Tibial artery (tissue), 4 donors: ENCODE measurements at regions not wholly inside any gene's neighbourhood (a gene's known extent, or its start where the extent isn't known, plus 50 kb on each side); places are given as distances from the start of the nearest gene placed in this dataset.

ENCODE experiments used
- DNase-seq, 2 donors: peaks; one replicate each; pipeline ENCODE4 v3.0.0-alpha.2; 2019
- H3K27ac ChIP-seq, 2 donors: fragments of 200-600 bp; sonication (generic) in 1 of 2; 1 replicate in 1 of 2; 2 replicates in 1 of 2; pipeline ENCODE4 v1.5.1; 2018 to 2019; ENCODE audit warnings: mild to moderate bottlenecking in 1 of 2
- H3K27me3 ChIP-seq, 2 donors: fragments of 200-600 bp; sonication (generic) in 1 of 2; one replicate each; pipeline versions ENCODE4 v1.5.1 to v1.6.0; 2016 to 2019
- H3K36me3 ChIP-seq, 3 donors: fragments of 200-600 bp; sonication (generic) in 2 of 3; one replicate each; pipeline ENCODE4 v1.5.1; 2016 to 2019; ENCODE audit warnings: mild to moderate bottlenecking in 2 of 3
- H3K4me1 ChIP-seq, 4 donors: fragments of 200-600 bp; sonication (generic) in 2 of 4; 1 replicate in 3 of 4; 2 replicates in 1 of 4; pipeline ENCODE4 v1.5.1; 2016 to 2019
- H3K4me3 ChIP-seq, 2 donors: fragments of 200-600 bp; sonication (generic) in 1 of 2; 1 replicate in 1 of 2; 2 replicates in 1 of 2; pipeline ENCODE4 v1.5.1; 2018 to 2019; ENCODE audit warnings: mild to moderate bottlenecking in 2 of 2
- H3K9me3 ChIP-seq, 3 donors: fragments of 200-600 bp; sonication (generic) in 1 of 3; one replicate each; pipeline ENCODE4 v1.5.1; 2016 to 2019
- intact Hi-C: fragments of 100-400 bp; cut with DNase I; formaldehyde crosslinking; loops from one replicate; pipeline ENCODE4 v1.15.0; 2023; ENCODE audit warnings: low total_unique reads
- TF ChIP-seq, protein P1 (sequence below), 2 experiments: fragments of 200-600 bp in 1 of 2; fragments of 450-650 bp in 1 of 2; IDR thresholded peaks; one replicate each; pipeline ENCODE4 v1.5.1; 2017 to 2019; ENCODE audit warnings: antibody characterized with exemption in 2 of 2, mild to moderate bottlenecking in 1 of 2, moderate library complexity in 1 of 2

DNA sequence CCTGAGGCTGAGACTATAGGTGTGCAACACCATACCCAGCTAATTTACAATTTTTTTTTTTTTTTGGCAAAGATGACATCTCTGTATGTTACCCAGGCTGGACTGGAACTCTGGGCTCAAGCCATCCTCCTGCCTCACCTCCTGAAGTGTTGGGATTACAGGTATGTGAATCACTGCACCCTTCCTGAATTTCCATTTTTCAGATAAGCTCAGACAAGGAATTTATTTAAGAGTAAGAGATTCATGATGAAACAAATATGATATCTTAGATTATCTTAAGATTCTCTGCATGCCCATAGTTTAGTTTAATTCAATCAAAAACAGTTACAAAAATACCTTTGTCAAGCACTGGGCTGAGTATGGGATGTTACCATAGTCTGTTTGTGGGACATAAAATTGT lies 128.4 kb upstream of the BASP1 start:
- H3K27ac ChIP-seq: no peak overlapping the region
- no peaks in the 10 kb centered on the region for H3K4me1 ChIP-seq
- H3K36me3 ChIP-seq: no peaks in the 10 kb centered on the region
- no peaks in the 10 kb centered on the region for H3K27me3 ChIP-seq
- H3K9me3 ChIP-seq: no peaks in the 10 kb centered on the region
- no peak for DNase-seq
- no peak overlapping the region for H3K4me3 ChIP-seq
- TF ChIP-seq, protein P1, sequence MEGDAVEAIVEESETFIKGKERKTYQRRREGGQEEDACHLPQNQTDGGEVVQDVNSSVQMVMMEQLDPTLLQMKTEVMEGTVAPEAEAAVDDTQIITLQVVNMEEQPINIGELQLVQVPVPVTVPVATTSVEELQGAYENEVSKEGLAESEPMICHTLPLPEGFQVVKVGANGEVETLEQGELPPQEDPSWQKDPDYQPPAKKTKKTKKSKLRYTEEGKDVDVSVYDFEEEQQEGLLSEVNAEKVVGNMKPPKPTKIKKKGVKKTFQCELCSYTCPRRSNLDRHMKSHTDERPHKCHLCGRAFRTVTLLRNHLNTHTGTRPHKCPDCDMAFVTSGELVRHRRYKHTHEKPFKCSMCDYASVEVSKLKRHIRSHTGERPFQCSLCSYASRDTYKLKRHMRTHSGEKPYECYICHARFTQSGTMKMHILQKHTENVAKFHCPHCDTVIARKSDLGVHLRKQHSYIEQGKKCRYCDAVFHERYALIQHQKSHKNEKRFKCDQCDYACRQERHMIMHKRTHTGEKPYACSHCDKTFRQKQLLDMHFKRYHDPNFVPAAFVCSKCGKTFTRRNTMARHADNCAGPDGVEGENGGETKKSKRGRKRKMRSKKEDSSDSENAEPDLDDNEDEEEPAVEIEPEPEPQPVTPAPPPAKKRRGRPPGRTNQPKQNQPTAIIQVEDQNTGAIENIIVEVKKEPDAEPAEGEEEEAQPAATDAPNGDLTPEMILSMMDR (IDR thresholded peaks at IDR 0.05): no peak
- intact Hi-C loops: no loop called here

DNA sequence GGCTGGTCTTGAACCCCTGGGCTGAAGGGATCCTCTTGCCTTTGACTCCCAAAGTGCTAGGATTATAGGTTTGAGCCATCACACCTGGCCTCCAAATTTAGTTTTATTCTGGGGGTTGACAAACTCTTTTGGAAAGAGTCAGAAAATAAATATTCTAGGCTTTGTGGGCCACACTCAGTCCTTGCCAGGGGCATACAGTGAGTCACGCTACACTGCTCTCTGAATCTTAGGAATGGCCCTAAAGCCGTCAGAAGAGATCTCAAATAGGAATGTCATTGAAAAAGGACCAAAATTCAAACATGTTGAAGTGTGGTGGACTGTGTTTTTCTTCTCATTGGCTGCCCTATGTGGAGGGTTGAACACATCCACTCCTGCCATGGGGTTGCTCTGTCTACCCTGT lies 127.7 kb upstream of the BASP1 start:
- Histone ChIP-seq H3K36me3 (no peaks in the 10 kb centered on the region), H3K27me3 (no peaks in the 10 kb centered on the region), H3K4me3 (no peak overlapping the region), H3K27ac (no peak overlapping the region), H3K4me1 (peaks cover 0 to 4% (median 0%) of the 10 kb centered on the region in 4 donors), H3K9me3 (no peaks in the 10 kb centered on the region)
- TF ChIP-seq, protein P1 (IDR thresholded peaks at IDR 0.05): no peak
- intact Hi-C loops: no loop called here
- DNase-seq: no peak

DNA sequence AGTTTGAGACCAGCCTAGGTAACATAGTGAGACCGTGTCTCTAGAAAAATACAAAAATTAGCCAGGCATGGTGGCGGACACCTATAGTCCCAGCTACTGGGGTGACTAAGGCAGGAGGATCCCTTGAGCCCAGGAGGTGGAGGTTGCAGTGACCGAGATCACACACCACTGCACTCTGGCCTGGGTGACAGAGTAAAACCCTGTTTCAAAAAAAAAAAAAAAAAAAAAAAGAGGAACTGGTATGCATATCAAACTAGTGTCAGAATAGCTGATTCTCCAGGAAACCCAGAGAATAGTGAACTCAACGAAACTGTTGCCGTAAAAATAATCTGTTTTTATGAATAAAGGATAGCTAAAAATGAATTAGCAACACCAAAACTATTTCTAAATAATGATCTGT lies 126.6 kb upstream of the BASP1 start:
- Histone ChIP-seq H3K9me3 (no peaks in the 10 kb centered on the region), H3K36me3 (no peaks in the 10 kb centered on the region), H3K4me3 (no peak overlapping the region), H3K27ac (no peak overlapping the region), H3K4me1 (peaks cover 0 to 4% (median 0%) of the 10 kb centered on the region in 4 donors), H3K27me3 (no peaks in the 10 kb centered on the region)
- intact Hi-C loops: no loop called here
- DNase-seq: no peak
- TF ChIP-seq, protein P1 (IDR thresholded peaks at IDR 0.05): no peak

DNA sequence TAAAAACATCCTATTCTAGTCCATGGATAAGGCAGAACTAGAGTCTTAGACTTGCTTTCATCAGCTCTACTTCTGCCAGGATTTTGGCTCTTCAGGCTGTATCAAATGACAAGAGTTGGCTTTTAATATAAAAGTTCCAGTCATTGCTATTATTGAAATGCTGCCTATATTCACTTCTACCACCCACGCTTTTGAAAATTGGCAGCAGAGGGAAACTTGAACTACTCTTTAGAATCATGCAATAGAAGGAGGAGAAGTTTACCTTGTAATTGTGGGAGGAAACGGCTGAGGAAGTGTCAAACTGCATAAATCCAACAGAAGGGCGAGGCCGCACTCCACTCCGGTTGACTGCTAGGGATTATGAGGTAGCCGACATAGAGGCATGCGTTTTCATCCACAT lies 122.6 kb upstream of the BASP1 start:
- TF ChIP-seq, protein P1 (IDR thresholded peaks at IDR 0.05): no peak
- no peaks in the 10 kb centered on the region for H3K27me3 ChIP-seq
- H3K4me1 ChIP-seq: peaks cover 0 to 4% (median 0%) of the 10 kb centered on the region in 4 donors
- no peaks in the 10 kb centered on the region for H3K9me3 ChIP-seq
- DNase-seq: no peak
- H3K4me3 ChIP-seq: no peak overlapping the region
- intact Hi-C loops: no loop called here
- no peaks in the 10 kb centered on the region for H3K36me3 ChIP-seq
- H3K27ac ChIP-seq: no peak overlapping the region

DNA sequence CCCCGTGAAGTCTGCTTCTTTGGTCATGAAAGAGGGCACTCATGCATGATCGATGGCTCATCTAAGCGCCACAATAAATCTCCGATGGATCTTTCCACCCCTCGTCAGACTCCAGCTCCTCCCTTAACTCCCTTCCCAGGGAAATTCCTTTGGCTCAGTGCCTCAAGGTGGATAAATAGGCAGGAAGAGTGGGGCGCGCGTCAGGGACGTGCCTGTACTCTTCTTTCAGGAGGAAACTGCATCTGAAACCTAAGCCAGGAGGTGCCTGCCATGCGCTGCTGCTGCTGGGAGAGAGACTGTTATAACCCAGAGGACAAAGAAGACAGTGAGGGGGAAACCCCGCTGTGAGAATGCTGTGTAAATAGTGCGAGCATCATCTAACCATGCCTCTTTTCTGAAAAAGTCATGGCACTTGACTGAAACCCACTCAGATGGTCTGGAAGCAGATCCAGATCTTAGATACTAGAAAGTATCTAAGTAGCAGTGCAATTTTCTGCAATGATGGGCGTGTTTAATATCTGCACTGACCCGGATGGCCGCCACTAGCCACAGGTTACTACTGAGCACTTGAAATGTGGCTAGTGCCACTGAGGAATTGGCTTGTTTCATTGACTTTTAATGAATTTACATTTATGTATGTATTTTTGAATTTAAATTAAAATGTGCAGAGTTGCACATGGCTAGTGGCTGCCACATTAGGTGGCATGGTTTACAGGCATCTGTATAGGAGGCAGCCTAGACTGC lies 120.3 kb upstream of the BASP1 start:
- intact Hi-C loops: no loop called here
- Histone ChIP-seq H3K4me3 (no peak overlapping the region), H3K27ac (no peak overlapping the region), H3K4me1 (peaks cover 0 to 4% (median 0%) of the 10 kb centered on the region in 4 donors), H3K36me3 (no peaks in the 10 kb centered on the region), H3K27me3 (no peaks in the 10 kb centered on the region), H3K9me3 (no peaks in the 10 kb centered on the region)
- DNase-seq: no peak
- TF ChIP-seq, protein P1 (IDR thresholded peaks at IDR 0.05): no peak
